ENCODE measurements at regions not wholly inside any gene's neighbourhood (a gene's known extent, or its start where the extent isn't known, plus 50 kb on each side); places are given as distances from the start of the nearest gene placed in this dataset.

DNA sequence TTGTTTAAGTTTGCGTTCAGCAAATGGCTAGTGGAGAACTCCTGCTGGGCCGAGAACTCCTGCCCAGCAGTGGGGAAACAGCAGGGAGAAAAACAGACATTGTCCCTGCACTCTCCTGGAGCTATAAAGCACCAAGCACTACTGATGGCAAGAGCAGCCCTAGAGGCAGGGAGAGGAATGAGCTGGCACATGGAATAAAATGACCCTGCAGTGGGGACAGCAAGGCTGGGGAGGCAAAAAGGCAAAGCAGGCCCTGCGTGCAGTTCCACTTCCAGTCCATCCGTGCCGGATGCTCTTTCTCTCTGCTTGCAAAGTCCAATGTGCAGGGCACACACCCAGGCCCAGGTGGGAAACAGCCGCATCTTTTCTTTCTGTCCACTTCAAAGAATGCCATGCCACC, 415.5 kb downstream of the LRATD1 start:
- Histone ChIP-seq H3K4me2 (ENCODE audit: extremely low read depth, insufficient read depth, low read length) (no peak overlapping the region), H4K20me1 (ENCODE audit: control insufficient read depth, extremely low read depth, insufficient read depth, low read length) (no peaks in the 10 kb centered on the region), H3K9ac (ENCODE audit: insufficient read depth, low read length) (no peak overlapping the region), H3K4me3 (replicated peaks in 1 of 4; ENCODE audit: control extremely low read depth in 1 of 4, insufficient read depth in 1 of 4, low read depth in 3 of 4, low read length in 4 of 4) (no peak overlapping the region), H3K4me1 (ENCODE audit: control insufficient read depth, extremely low read depth, insufficient read depth, low read length) (peaks cover 6% of the 10 kb centered on the region), H3K79me2 (ENCODE audit: control insufficient read depth, insufficient read depth, low read length) (no peaks in the 10 kb centered on the region), H3K9me3 (ENCODE audit: control insufficient read depth, insufficient read depth, low read depth, low read length) (no peaks in the 10 kb centered on the region), H2AFZ (ENCODE audit: low read length) (no peak overlapping the region), H3K27me3 (ENCODE audit: control insufficient read depth, insufficient read depth, low read length) (no peaks in the 10 kb centered on the region), H3K27ac (ENCODE audit: insufficient read depth, low read length) (no peak overlapping the region), H3K36me3 (ENCODE audit: control insufficient read depth, insufficient read depth, low read length) (no peaks in the 10 kb centered on the region)
- no peak for DNase-seq (ENCODE audit: low read depth in 2 of 2)
- TF ChIP-seq, protein P1, sequence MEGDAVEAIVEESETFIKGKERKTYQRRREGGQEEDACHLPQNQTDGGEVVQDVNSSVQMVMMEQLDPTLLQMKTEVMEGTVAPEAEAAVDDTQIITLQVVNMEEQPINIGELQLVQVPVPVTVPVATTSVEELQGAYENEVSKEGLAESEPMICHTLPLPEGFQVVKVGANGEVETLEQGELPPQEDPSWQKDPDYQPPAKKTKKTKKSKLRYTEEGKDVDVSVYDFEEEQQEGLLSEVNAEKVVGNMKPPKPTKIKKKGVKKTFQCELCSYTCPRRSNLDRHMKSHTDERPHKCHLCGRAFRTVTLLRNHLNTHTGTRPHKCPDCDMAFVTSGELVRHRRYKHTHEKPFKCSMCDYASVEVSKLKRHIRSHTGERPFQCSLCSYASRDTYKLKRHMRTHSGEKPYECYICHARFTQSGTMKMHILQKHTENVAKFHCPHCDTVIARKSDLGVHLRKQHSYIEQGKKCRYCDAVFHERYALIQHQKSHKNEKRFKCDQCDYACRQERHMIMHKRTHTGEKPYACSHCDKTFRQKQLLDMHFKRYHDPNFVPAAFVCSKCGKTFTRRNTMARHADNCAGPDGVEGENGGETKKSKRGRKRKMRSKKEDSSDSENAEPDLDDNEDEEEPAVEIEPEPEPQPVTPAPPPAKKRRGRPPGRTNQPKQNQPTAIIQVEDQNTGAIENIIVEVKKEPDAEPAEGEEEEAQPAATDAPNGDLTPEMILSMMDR (conservative IDR thresholded peaks at IDR 0.05 in 1 of 2, IDR thresholded peaks at IDR 0.05 in 1 of 2; ENCODE audit: low read depth in 1 of 2, low read length in 2 of 2): no peak
- TF ChIP-seq EZH2 (IDR thresholded peaks at IDR 0.05; ENCODE audit: low read length, missing control alignments): no peak

- H3K4me3 ChIP-seq (replicated peaks in 1 of 4; ENCODE audit: control extremely low read depth in 1 of 4, insufficient read depth in 1 of 4, low read depth in 3 of 4, low read length in 4 of 4): no peak overlapping the region
- no peak overlapping the region for H3K27ac ChIP-seq (ENCODE audit: insufficient read depth, low read length)
- no peaks in the 10 kb centered on the region for H3K79me2 ChIP-seq (ENCODE audit: control insufficient read depth, insufficient read depth, low read length)
- no peak overlapping the region for H3K4me2 ChIP-seq (ENCODE audit: extremely low read depth, insufficient read depth, low read length)
- no peak for TF ChIP-seq EZH2 (IDR thresholded peaks at IDR 0.05; ENCODE audit: low read length, missing control alignments)
- TF ChIP-seq, protein P1 (conservative IDR thresholded peaks at IDR 0.05 in 1 of 2, IDR thresholded peaks at IDR 0.05 in 1 of 2; ENCODE audit: low read depth in 1 of 2, low read length in 2 of 2): no peak
- no peak overlapping the region for H3K9ac ChIP-seq (ENCODE audit: insufficient read depth, low read length)
- no peaks in the 10 kb centered on the region for H4K20me1 ChIP-seq (ENCODE audit: control insufficient read depth, extremely low read depth, insufficient read depth, low read length)
- no peaks in the 10 kb centered on the region for H3K4me1 ChIP-seq (ENCODE audit: control insufficient read depth, extremely low read depth, insufficient read depth, low read length)
- no peaks in the 10 kb centered on the region for H3K27me3 ChIP-seq (ENCODE audit: control insufficient read depth, insufficient read depth, low read length)
- no peaks in the 10 kb centered on the region for H3K36me3 ChIP-seq (ENCODE audit: control insufficient read depth, insufficient read depth, low read length)
- no peak for DNase-seq (ENCODE audit: low read depth in 2 of 2)
- no peaks in the 10 kb centered on the region for H3K9me3 ChIP-seq (ENCODE audit: control insufficient read depth, insufficient read depth, low read depth, low read length)
- no peak overlapping the region for H2AFZ ChIP-seq (ENCODE audit: low read length)
Measured at GRCh38 chr2:15049096-15049993, 416.8 kb downstream of the LRATD1 start.

GRCh38 chr2:15050483-15050882, 418.0 kb downstream of the LRATD1 start:
- H2AFZ ChIP-seq (ENCODE audit: low read length): no peak overlapping the region
- H3K9me3 ChIP-seq (ENCODE audit: control insufficient read depth, insufficient read depth, low read depth, low read length): no peaks in the 10 kb centered on the region
- no peak overlapping the region for H3K4me2 ChIP-seq (ENCODE audit: extremely low read depth, insufficient read depth, low read length)
- TF ChIP-seq, protein P1 (conservative IDR thresholded peaks at IDR 0.05 in 1 of 2, IDR thresholded peaks at IDR 0.05 in 1 of 2; ENCODE audit: low read depth in 1 of 2, low read length in 2 of 2): no peak
- TF ChIP-seq EZH2 (IDR thresholded peaks at IDR 0.05; ENCODE audit: low read length, missing control alignments): no peak
- no peak overlapping the region for H3K9ac ChIP-seq (ENCODE audit: insufficient read depth, low read length)
- DNase-seq (ENCODE audit: low read depth in 2 of 2): peak; percentile 33 to 63
- H3K79me2 ChIP-seq (ENCODE audit: control insufficient read depth, insufficient read depth, low read length): no peaks in the 10 kb centered on the region
- no peaks in the 10 kb centered on the region for H3K36me3 ChIP-seq (ENCODE audit: control insufficient read depth, insufficient read depth, low read length)
- no peaks in the 10 kb centered on the region for H3K27me3 ChIP-seq (ENCODE audit: control insufficient read depth, insufficient read depth, low read length)
- no peak overlapping the region for H3K27ac ChIP-seq (ENCODE audit: insufficient read depth, low read length)
- no peaks in the 10 kb centered on the region for H3K4me1 ChIP-seq (ENCODE audit: control insufficient read depth, extremely low read depth, insufficient read depth, low read length)
- no peaks in the 10 kb centered on the region for H4K20me1 ChIP-seq (ENCODE audit: control insufficient read depth, extremely low read depth, insufficient read depth, low read length)
- H3K4me3 ChIP-seq (replicated peaks in 1 of 4; ENCODE audit: control extremely low read depth in 1 of 4, insufficient read depth in 1 of 4, low read depth in 3 of 4, low read length in 4 of 4): no peak overlapping the region
